NCI-H1105 treated with DMSO at 0.1 percent for 48 hours (cell line): ENCODE measurements at regions not wholly inside any gene's neighbourhood (a gene's known extent, or its start where the extent isn't known, plus 50 kb on each side); places are given as distances from the start of the nearest gene placed in this dataset.

Source experiments
- DNase-seq: peaks from one replicate; lab custom pipeline; 2025; lab: John Stamatoyannopoulos, UW

DNA sequence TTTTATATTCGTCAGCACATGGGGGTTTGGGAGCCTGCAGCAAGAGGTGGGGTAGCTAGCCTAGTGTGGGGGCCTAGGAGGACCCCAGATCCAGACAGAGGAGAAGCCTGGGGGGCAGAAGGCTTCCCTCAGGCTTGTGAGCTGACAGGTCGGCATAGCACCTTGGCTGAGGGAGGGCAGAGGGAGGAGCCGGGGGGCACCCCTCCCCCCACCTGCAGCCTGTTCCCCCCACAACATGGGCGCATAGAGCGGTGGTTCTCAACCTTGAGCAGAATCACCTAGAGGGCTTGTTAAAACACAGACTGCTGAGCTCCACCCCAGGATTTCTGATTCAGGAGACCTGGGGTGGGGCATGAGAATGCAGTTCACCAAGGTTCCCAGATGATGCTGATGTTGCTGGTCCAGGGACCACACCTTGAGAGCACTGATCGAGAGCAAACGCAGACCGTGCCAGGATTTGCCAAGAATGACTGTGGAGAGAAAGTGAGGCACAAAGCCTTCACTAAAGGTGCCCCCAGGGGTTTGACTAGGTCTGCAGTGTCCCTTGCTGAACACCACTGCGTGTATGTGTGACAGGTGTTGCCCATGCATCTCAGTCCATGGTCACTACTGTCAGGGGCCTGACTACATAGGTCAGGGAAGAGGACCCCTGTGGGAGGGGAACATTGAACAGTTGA lies 163.3 kb downstream of the MACROH2A1 start:
- no peak for DNase-seq

GRCh38 chr5:135234666-135235401 lies 164.2 kb downstream of the MACROH2A1 start:
- no peak for DNase-seq

GRCh38 chr5:135234242-135234641 lies 164.8 kb downstream of the MACROH2A1 start:
- DNase-seq: no peak

GRCh38 chr5:135233477-135233876 lies 165.6 kb downstream of the MACROH2A1 start:
- DNase-seq: no peak

- DNase-seq: no peak
Measured at GRCh38 chr5:135232958-135233357, 166.1 kb downstream of the MACROH2A1 start.

DNA sequence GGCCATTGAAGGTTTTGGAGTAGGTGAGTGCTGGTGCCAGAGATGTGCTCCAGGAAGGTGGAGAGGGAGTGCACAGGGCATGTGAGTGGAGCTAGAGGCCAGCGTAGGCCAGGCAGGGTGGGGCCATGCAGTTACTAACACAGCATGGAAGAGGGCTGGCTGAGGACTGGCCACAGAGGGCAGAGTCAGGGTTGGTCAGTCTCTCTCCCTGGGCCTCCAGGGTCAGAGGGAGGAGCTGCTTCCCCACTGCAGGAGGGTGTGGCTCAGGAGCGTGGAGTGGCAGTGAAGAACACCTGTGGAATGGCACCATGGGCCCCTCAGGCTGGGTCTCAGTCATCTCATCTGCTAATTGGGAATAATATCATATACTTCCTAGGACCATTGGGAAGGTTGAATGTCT lies 167.7 kb downstream of the MACROH2A1 start:
- no peak for DNase-seq

- no peak for DNase-seq
Measured at GRCh38 chr5:135230251-135230925, 168.6 kb downstream of the MACROH2A1 start.

DNA sequence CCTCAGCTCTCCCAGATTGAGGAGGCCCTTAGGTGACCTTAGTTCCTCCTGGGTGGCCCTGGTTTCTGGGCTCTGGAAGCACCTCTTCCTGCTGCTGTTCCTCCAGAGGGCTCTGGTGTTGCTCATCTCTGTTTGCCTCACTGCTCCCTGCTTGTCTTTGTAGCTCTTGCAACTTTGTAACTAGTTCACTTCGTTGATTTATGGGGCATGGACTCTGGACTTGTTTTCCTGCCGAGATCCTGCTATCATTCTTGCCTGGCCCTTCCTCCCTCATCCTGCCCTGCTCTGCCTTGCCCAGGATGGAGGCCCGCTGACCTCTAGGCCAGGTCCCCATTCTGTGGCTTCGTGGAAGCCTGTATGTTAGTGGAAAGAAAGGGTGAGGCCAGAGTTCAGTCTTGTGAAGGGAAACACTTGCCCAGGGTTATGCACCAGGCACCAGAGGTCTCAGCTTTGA lies 169.3 kb downstream of the MACROH2A1 start:
- no peak for DNase-seq

GRCh38 chr5:135229122-135229521 lies 169.9 kb downstream of the MACROH2A1 start:
- DNase-seq: no peak

DNA sequence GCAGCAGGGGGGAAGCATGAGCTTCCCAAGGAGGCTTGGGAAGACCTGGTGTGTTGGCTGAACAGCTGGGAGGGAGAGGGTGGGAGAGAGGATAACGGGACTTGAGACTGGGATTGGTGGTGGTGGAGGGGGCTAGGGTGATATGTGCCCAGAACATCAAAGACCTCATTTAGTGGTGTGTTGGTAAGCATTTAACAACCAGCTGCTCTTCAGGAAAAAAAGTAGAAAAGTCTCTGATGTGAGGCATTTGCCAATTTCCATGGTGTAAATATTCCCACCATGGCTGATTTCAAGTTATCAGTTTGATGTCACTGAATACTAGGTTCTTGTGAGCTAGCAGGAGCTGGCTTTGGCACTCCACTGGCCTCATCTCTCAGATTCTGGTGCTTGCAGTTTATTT lies 170.8 kb downstream of the MACROH2A1 start:
- no peak for DNase-seq

DNA sequence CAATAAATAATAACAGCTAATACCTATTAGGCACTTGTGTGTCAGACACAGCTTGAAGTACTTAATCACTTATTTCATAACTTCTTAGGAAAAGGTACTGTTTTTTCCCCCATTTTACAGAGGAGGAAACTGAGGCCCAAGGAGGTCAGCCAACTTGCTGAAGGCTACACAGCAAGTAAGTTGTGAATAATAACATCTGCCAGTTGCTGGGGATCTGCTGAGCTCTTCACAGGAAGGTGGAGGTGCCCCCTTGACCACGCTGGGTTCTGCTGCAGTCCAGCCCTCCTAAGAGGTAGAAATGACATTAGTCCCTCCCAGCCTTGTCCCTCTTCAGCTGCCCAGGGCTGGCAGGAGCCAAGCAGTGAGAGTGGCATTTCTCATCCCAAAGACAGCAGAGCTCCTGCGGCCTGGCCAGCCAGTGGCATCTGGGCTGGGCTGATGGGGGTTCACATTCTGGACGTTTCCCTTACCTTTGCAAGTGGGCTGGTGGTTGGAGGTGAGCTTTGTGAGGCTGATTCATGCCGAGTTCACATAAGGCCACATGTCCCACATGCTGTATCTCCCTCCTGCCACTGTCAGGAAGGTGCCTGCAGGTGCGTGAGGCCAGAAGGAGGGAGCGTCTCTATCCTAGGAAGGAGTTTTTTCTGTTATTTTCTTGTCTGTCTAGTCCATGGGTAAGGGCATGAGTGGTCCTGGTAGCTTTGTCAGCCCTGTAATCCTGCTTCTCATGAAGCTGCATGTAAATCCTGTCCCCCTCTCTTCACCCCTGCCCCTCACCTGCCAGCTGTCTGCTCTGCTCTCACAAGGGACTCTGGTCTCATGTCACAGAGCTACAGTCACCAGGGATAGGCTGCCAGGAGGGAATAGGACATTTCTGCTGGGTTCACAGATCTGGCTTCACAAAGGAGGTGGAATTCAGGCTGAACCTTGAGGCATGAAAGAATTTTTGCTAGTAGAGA lies 171.7 kb downstream of the MACROH2A1 start:
- no peak for DNase-seq

DNA sequence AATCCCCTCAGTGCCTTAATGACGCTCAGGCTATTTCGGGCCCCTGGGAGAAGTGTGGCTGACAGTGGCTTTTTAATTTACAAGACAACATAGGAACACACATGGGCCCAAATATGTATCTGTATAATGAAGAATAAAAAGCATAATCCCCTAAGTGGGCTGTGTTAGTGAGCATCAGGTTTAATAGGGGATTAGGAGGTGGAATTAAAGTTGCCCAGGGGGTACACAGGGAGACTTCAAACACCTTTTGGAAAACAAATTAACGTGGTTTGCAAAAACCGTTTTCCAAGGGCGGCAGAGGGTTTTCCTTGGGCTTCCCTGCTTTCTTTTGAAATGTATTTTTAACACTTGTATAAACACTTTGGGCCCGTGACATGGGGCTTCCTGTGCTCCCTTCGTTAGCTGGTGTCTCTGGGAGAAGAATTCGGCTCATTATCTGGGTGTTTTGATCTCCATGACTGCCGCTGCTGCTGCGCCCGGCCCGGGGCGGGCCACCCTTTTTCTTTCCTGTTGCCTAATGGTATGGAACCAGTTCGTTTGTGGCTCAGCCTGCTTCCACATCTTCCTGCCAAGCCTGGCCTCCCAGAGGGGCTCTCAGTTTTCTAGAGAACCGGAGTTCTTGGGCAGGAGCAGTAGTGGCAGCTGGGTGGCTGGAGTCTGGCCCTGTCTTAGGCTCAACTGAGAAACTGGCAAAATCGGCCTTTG lies 173.0 kb downstream of the MACROH2A1 start:
- DNase-seq: no peak

GRCh38 chr5:135223891-135224625 lies 175.0 kb downstream of the MACROH2A1 start:
- DNase-seq: no peak

- no peak for DNase-seq
Measured at GRCh38 chr5:135223404-135223803, 175.6 kb downstream of the MACROH2A1 start.

- no peak for DNase-seq
Measured at GRCh38 chr5:135222771-135223170, 176.3 kb downstream of the MACROH2A1 start.

DNA sequence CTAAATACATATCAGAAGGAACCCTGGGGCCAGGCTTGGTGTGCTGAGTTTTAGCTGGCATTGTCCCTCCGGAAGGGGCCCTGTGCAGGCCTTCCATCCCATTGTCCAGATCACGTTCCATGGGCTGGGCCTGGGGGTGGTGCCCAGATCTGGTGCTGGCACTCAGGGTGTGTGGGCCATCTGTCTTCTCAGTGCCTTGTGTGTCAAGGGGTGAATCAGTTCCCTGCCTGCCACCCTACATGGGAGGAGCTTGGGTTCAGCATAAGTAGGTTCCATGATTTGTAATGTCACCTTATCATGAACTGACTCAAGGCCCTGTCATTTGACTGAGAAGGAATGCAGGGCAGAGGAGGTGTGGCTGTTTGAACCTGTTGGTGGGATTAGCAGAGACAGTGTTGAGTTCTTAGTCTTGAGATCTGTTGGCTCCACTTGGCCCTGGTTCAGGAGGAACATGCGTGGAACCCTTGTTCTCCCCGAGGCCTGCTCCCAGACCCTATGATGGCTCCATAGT lies 176.8 kb downstream of the MACROH2A1 start:
- no peak for DNase-seq

GRCh38 chr5:135221696-135222095 lies 177.3 kb downstream of the MACROH2A1 start:
- no peak for DNase-seq

DNA sequence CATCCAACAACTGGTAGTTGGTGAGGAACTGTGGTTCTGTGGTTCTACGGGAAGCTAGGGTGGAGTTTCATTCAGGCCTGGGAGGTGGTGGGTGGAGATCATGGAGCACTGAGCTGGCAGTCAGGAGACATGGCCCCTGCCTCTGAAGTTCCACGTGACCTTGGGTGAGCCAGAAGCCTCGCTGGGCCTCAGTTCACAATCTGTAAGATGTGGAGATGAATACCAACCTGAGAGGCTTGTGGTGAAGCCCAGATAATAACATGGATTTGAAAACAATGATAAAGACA lies 177.9 kb downstream of the MACROH2A1 start:
- DNase-seq: no peak

GRCh38 chr5:135220394-135221186 lies 178.4 kb downstream of the MACROH2A1 start:
- DNase-seq: no peak

DNA sequence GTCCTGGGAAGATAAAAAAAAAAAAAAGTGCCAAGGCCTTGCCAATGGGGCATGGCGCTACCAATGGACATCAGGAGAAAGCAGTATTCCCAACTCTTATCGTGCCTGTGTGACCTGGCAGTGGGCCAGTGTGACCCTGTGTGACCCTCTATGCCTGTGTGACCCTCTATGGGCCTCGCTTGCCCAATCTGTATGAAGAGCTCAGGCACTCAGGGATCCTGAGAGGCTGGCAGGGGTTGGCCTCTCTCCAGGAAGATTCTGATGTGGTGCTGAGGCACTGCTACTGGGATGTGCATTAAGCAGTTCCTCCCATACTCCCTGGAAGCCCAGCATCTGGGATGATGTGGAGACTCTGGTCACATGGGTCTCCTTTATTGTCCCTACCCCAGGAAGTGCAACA lies 179.2 kb downstream of the MACROH2A1 start:
- DNase-seq: no peak
